Liver (tissue), 3 donors: ENCODE measurements at regions not wholly inside any gene's neighbourhood (a gene's known extent, or its start where the extent isn't known, plus 50 kb on each side); places are given as distances from the start of the nearest gene placed in this dataset.

Experiments
- CTCF ChIP-seq: fragments of 150-350 bp; IDR thresholded peaks from 2 replicates; pipeline ENCODE4 v1.5.1; 2017; ENCODE audit warnings: improper control_type of control experiment, low read depth, low read length; ENCODE audit not compliant: missing input control
- JUND ChIP-seq, 2 donors: IDR thresholded peaks; 2 replicates each; pipeline ENCODE4 v1.6.1; 2016; ENCODE audit warnings: antibody characterized with exemption in 2 of 2
- donor health status: healthy.
- donor health status: healthy.

GRCh38 chr5:57334475-57334874, 148.1 kb downstream of the ACTBL2 start:
- TF ChIP-seq CTCF (no peak), JUND (IDR thresholded peaks at IDR 0.05) (no peak)
